ENCODE measurements at regions not wholly inside any gene's neighbourhood (a gene's known extent, or its start where the extent isn't known, plus 50 kb on each side); places are given as distances from the start of the nearest gene placed in this dataset.

- peaks cover 2% of the 10 kb centered on the region for H3K9me3 ChIP-seq (replicated peaks; ENCODE audit: control insufficient read depth, insufficient read depth, low read depth, low read length)
- H3K4me3 ChIP-seq = no peak overlapping the region
- TF ChIP-seq ZNF695 (CRISPR knock-in tag; IDR thresholded peaks at IDR 0.05) (no peak), HIVEP1 (CRISPR knock-in tag; IDR thresholded peaks at IDR 0.05) (no peak), STAG1 (CRISPR knock-in tag; IDR thresholded peaks at IDR 0.05; ENCODE audit: borderline replicate concordance) (no peak), HES1 (IDR thresholded peaks at IDR 0.05; ENCODE audit: low read depth) (no peak), HCFC1 (IDR thresholded peaks at IDR 0.05; ENCODE audit: low read depth, low read length) (no peak)
- BruUV-seq (replicated peaks) = no TSS peak
- FAIRE-seq (no peak), ATAC-seq (no peak), DNase-seq (ENCODE audit: extremely low read depth in 1 of 4, low spot score in 3 of 4) (no peak)
- H3K27me3 ChIP-seq (ENCODE audit: control insufficient read depth in 2 of 2, insufficient read depth in 2 of 2, low read length in 2 of 2) = no peaks in the 10 kb centered on the region
- H3K4me1 ChIP-seq (replicated peaks in 1 of 2; ENCODE audit: control insufficient read depth in 2 of 2, insufficient read depth in 2 of 2, low read length in 2 of 2) = no peaks in the 10 kb centered on the region
- H2AFZ ChIP-seq (ENCODE audit: low read depth, low read length) = no peak overlapping the region
- WGBS (ENCODE audit: insufficient coverage, low coverage, missing lambda C conversion rate) = 3% methylated on average over 2 of the region's 2 CpGs
- POLR2A ChIA-PET = no interaction called here
- in situ Hi-C loops (cut with MboI) (no loop called here), intact Hi-C loops (cut with micrococcal nuclease) (no loop called here)
- CTCF ChIA-PET (ENCODE audit: low intra/inter-chr PET ratio) = no interaction called here
- no peak overlapping the region for H3K9ac ChIP-seq (ENCODE audit: insufficient read depth in 1 of 2, low read depth in 2 of 2, low read length in 2 of 2)
- H3K36me3 ChIP-seq (ENCODE audit: control insufficient read depth, insufficient read depth, low read length) = no peaks in the 10 kb centered on the region
- no peaks in the 10 kb centered on the region for H3K9me1 ChIP-seq (ENCODE audit: control insufficient read depth, insufficient read depth, low read length)
- H3K79me2 ChIP-seq (ENCODE audit: control insufficient read depth, insufficient read depth, low read length) = no peaks in the 10 kb centered on the region
- H3K27ac ChIP-seq (ENCODE audit: extremely low read depth, low read depth, low read length) = no peak overlapping the region
- no peak overlapping the region for H3K4me2 ChIP-seq (ENCODE audit: insufficient read depth, low read length)
- H4K20me1 ChIP-seq (replicated peaks; ENCODE audit: control insufficient read depth, insufficient read depth, low read length) = no peaks in the 10 kb centered on the region
Measured at GRCh38 chr3:1469248-1469647, 376.4 kb downstream of the CNTN6 start.

GRCh38 chr3:1469687-1470086, 376.9 kb downstream of the CNTN6 start:
- FAIRE-seq (no peak), DNase-seq (ENCODE audit: extremely low read depth in 1 of 4, low spot score in 3 of 4) (no peak), ATAC-seq (no peak)
- TF ChIP-seq ZBTB12 (CRISPR knock-in tag; IDR thresholded peaks at IDR 0.05) = no peak
- intact Hi-C loops (cut with micrococcal nuclease) (no loop called here), in situ Hi-C loops (cut with MboI) (no loop called here)
- H4K20me1 ChIP-seq (replicated peaks; ENCODE audit: control insufficient read depth, insufficient read depth, low read length) = no peaks in the 10 kb centered on the region
- CTCF ChIA-PET (ENCODE audit: low intra/inter-chr PET ratio) = no interaction called here
- H3K9ac ChIP-seq (ENCODE audit: insufficient read depth in 1 of 2, low read depth in 2 of 2, low read length in 2 of 2) = no peak overlapping the region
- no peak overlapping the region for H3K4me2 ChIP-seq (ENCODE audit: insufficient read depth, low read length)
- H3K79me2 ChIP-seq (ENCODE audit: control insufficient read depth, insufficient read depth, low read length) = no peaks in the 10 kb centered on the region
- H3K9me1 ChIP-seq (ENCODE audit: control insufficient read depth, insufficient read depth, low read length) = no peaks in the 10 kb centered on the region
- POLR2A ChIA-PET = no interaction called here
- WGBS (ENCODE audit: insufficient coverage, low coverage, missing lambda C conversion rate) = 0% methylated on average over 2 of the region's 2 CpGs
- H2AFZ ChIP-seq (ENCODE audit: low read depth, low read length) = no peak overlapping the region
- peaks cover 3% of the 10 kb centered on the region for H3K9me3 ChIP-seq (replicated peaks; ENCODE audit: control insufficient read depth, insufficient read depth, low read depth, low read length)
- no peaks in the 10 kb centered on the region for H3K4me1 ChIP-seq (replicated peaks in 1 of 2; ENCODE audit: control insufficient read depth in 2 of 2, insufficient read depth in 2 of 2, low read length in 2 of 2)
- no peaks in the 10 kb centered on the region for H3K27me3 ChIP-seq (ENCODE audit: control insufficient read depth in 2 of 2, insufficient read depth in 2 of 2, low read length in 2 of 2)
- no TSS peak for BruUV-seq (replicated peaks)
- H3K4me3 ChIP-seq = no peak overlapping the region
- no peaks in the 10 kb centered on the region for H3K36me3 ChIP-seq (ENCODE audit: control insufficient read depth, insufficient read depth, low read length)
- H3K27ac ChIP-seq (ENCODE audit: extremely low read depth, low read depth, low read length) = no peak overlapping the region
